ENCODE measurements at regions not wholly inside any gene's neighbourhood (a gene's known extent, or its start where the extent isn't known, plus 50 kb on each side); places are given as distances from the start of the nearest gene placed in this dataset.

- H3T11ph ChIP-seq (ENCODE audit: low read length), result no peak overlapping the region
- H3K27me3 Mint-ChIP-seq (ENCODE audit: low read depth), result no peaks in the 10 kb centered on the region
- H3K27me3 ChIP-seq (ENCODE audit: insufficient read depth, low read length), result no peaks in the 10 kb centered on the region
- H3K23ac ChIP-seq (ENCODE audit: insufficient read length, low read depth, low read length), result no peak overlapping the region
- H3K4me3 Mint-ChIP-seq, result no peak overlapping the region
- H3K4me2 ChIP-seq (ENCODE audit: insufficient read depth, insufficient read length, low read length), result no peak overlapping the region
- no peak overlapping the region for H3K14ac ChIP-seq (ENCODE audit: insufficient read depth, low read length)
- TF ChIP-seq, protein P1, sequence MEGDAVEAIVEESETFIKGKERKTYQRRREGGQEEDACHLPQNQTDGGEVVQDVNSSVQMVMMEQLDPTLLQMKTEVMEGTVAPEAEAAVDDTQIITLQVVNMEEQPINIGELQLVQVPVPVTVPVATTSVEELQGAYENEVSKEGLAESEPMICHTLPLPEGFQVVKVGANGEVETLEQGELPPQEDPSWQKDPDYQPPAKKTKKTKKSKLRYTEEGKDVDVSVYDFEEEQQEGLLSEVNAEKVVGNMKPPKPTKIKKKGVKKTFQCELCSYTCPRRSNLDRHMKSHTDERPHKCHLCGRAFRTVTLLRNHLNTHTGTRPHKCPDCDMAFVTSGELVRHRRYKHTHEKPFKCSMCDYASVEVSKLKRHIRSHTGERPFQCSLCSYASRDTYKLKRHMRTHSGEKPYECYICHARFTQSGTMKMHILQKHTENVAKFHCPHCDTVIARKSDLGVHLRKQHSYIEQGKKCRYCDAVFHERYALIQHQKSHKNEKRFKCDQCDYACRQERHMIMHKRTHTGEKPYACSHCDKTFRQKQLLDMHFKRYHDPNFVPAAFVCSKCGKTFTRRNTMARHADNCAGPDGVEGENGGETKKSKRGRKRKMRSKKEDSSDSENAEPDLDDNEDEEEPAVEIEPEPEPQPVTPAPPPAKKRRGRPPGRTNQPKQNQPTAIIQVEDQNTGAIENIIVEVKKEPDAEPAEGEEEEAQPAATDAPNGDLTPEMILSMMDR (conservative IDR thresholded peaks at IDR 0.05), result no peak
- H2AK5ac ChIP-seq (ENCODE audit: insufficient read length, low read length), result no peak overlapping the region
- no peak overlapping the region for H3K56ac ChIP-seq (ENCODE audit: insufficient read length, low read depth, low read length)
- H3K79me2 ChIP-seq (ENCODE audit: insufficient read depth, low read length), result peaks cover 3% of the 10 kb centered on the region; the same call in 1 of the 2 replicates
- H2BK5ac ChIP-seq (ENCODE audit: insufficient read length, low read length), result no peak overlapping the region
- H3K79me1 ChIP-seq (ENCODE audit: insufficient read depth, low read depth, low read length, poor library complexity, severe bottlenecking), result peaks cover 3% of the 10 kb centered on the region
- H3K4me1 ChIP-seq (ENCODE audit: insufficient read depth, low read length), result no peaks in the 10 kb centered on the region
- no peak overlapping the region for H2BK12ac ChIP-seq (ENCODE audit: insufficient read length, low read depth, low read length)
- H3K9me3 ChIP-seq (ENCODE audit: control insufficient read depth, low read depth, low read length), result no peaks in the 10 kb centered on the region
- H2BK120ac ChIP-seq (ENCODE audit: low read depth, low read length, poor library complexity, severe bottlenecking), result no peak overlapping the region
- H2AFZ ChIP-seq (ENCODE audit: low read length), result no peak overlapping the region
- no peak overlapping the region for H3K27ac ChIP-seq (ENCODE audit: insufficient read length, low read depth, low read length)
- no peak overlapping the region for H2BK15ac ChIP-seq (ENCODE audit: low read depth, low read length)
- no peak overlapping the region for H4K8ac ChIP-seq (replicated peaks; ENCODE audit: insufficient read length, low read depth, low read length)
- WGBS (ENCODE audit: extremely low coverage, insufficient read length, low lambda C conversion rate), result no CpG with 5 or more reads among the region's 6 CpGs
- no peak overlapping the region for H4K5ac ChIP-seq (ENCODE audit: insufficient read length, low read depth, low read length)
- DNase-seq, result no peak
- peaks cover 15 to 16% of the 10 kb centered on the region in 2 experiments for H3K4me1 Mint-ChIP-seq
- H3K9me3 Mint-ChIP-seq, result no peaks in the 10 kb centered on the region
- no peak overlapping the region for H4K91ac ChIP-seq (ENCODE audit: insufficient read length, low read depth, low read length)
- no peaks in the 10 kb centered on the region for H3K36me3 Mint-ChIP-seq (ENCODE audit: insufficient read depth in 1 of 3, low read depth in 3 of 3)
- H3K23me2 ChIP-seq (ENCODE audit: insufficient read length, low read depth, low read length, poor library complexity, severe bottlenecking), result no peaks in the 10 kb centered on the region
- H2BK20ac ChIP-seq (ENCODE audit: low read depth, low read length, poor library complexity, severe bottlenecking), result no peak overlapping the region
- no peak overlapping the region for H3K4ac ChIP-seq (ENCODE audit: low read depth, low read length)
- H3K18ac ChIP-seq (ENCODE audit: insufficient read length, low read depth, low read length), result no peak overlapping the region
- H3K27ac Mint-ChIP-seq, result no peak overlapping the region
- no peak overlapping the region for H3K9ac ChIP-seq (ENCODE audit: extremely low read depth, insufficient read length, low read length)
- no peaks in the 10 kb centered on the region for H4K20me1 ChIP-seq (ENCODE audit: control insufficient read depth, insufficient read depth, insufficient read length)
Observed at GRCh38 chr14:71388336-71388735, 481.1 kb downstream of the PCNX1 start.
